K562 (cell line): ENCODE measurements at regions not wholly inside any gene's neighbourhood (a gene's known extent, or its start where the extent isn't known, plus 50 kb on each side); places are given as distances from the start of the nearest gene placed in this dataset.

ENCODE experiments used
- CEBPB ChIP-seq: fragments of 450-650 bp; IDR thresholded peaks from 2 replicates; pipeline ENCODE4 v1.6.1; 2016; ENCODE audit warnings: missing genetic modification characterization, missing compliant biosample characterization
- HOMEZ ChIP-seq: fragments of 250-450 bp; sonication (Bioruptor Pico); IDR thresholded peaks from 2 replicates; pipeline ENCODE4 v1.4.0; 2020; ENCODE audit warnings: mild to moderate bottlenecking, moderate library complexity
- MYBL2 ChIP-seq, 2 experiments: fragments of 450-650 bp in 1 of 2; sonication (generic) in 1 of 2; formaldehyde crosslinking in 1 of 2; IDR thresholded peaks; 2 replicates each; pipeline versions ENCODE4 v1.6.1 to v1.8.1; 2017 to 2022; ENCODE audit warnings: borderline replicate concordance in 1 of 2, inconsistent platforms in 1 of 2, low read depth in 1 of 2, mild to moderate bottlenecking in 1 of 2, missing genetic modification reagents in 1 of 2, moderate library complexity in 1 of 2
- POLR2A ChIP-seq: fragments of 450-650 bp; conservative IDR thresholded peaks from 2 replicates; pipeline ENCODE4 v1.6.1; 2016
- SP1 ChIP-seq: sonication (generic); formaldehyde crosslinking; IDR thresholded peaks from 2 replicates; pipeline ENCODE4 v1.8.1; 2022; ENCODE audit warnings: mild to moderate bottlenecking, missing genetic modification reagents
- ZNF239 ChIP-seq: fragments of 250-450 bp; sonication (Bioruptor Pico); IDR thresholded peaks from 2 replicates; pipeline ENCODE4 v1.4.0; 2020; ENCODE audit warnings: mild to moderate bottlenecking

- no peak for TF ChIP-seq MYBL2 (IDR thresholded peaks at IDR 0.05; ENCODE audit: low read depth)
- TF ChIP-seq MYBL2 (CRISPR knock-in tag; IDR thresholded peaks at IDR 0.05; ENCODE audit: borderline replicate concordance) = no peak
- TF ChIP-seq ZNF239 (CRISPR knock-in tag) = no peak
- no peak for TF ChIP-seq SP1 (CRISPR knock-in tag)
- TF ChIP-seq CEBPB = no peak
- TF ChIP-seq POLR2A = no peak
- TF ChIP-seq HOMEZ = no peak
Observed at GRCh38 chr1:209116705-209117104, 466.8 kb upstream of the CAMK1G start.
